ENCODE measurements at regions not wholly inside any gene's neighbourhood (a gene's known extent, or its start where the extent isn't known, plus 50 kb on each side); places are given as distances from the start of the nearest gene placed in this dataset.

GRCh38 chr11:86180423-86180822 is 64.1 kb upstream of the EED start:
- DNase-seq = no peak
- H3K9me3 Mint-ChIP-seq = peaks cover 5% of the 10 kb centered on the region
- H3K4me3 Mint-ChIP-seq = no peak overlapping the region
- H3K27ac Mint-ChIP-seq = no peak overlapping the region
- H3K27me3 Mint-ChIP-seq (ENCODE audit: low read depth, poor library complexity) = peaks cover 3% of the 10 kb centered on the region
- no peak for TF ChIP-seq CTCF (IDR thresholded peaks at IDR 0.05)
- H3K36me3 Mint-ChIP-seq (ENCODE audit: low read depth) = no peaks in the 10 kb centered on the region
- no peaks in the 10 kb centered on the region for H3K4me1 Mint-ChIP-seq

GRCh38 chr11:86179646-86180064 is 64.9 kb upstream of the EED start:
- H3K27ac Mint-ChIP-seq = no peak overlapping the region
- TF ChIP-seq CTCF (IDR thresholded peaks at IDR 0.05) = no peak
- no peak for DNase-seq
- peaks cover 3% of the 10 kb centered on the region for H3K27me3 Mint-ChIP-seq (ENCODE audit: low read depth, poor library complexity)
- H3K36me3 Mint-ChIP-seq (ENCODE audit: low read depth) = no peaks in the 10 kb centered on the region
- no peaks in the 10 kb centered on the region for H3K4me1 Mint-ChIP-seq
- H3K9me3 Mint-ChIP-seq = peaks cover 5% of the 10 kb centered on the region
- no peak overlapping the region for H3K4me3 Mint-ChIP-seq

GRCh38 chr11:86177302-86177701 is 67.3 kb upstream of the EED start:
- Mint-ChIP-seq H3K9me3 (peaks cover 5% of the 10 kb centered on the region), H3K4me1 (no peaks in the 10 kb centered on the region), H3K27me3 (ENCODE audit: low read depth, poor library complexity) (peaks cover 3% of the 10 kb centered on the region), H3K4me3 (no peak overlapping the region), H3K27ac (no peak overlapping the region), H3K36me3 (ENCODE audit: low read depth) (no peaks in the 10 kb centered on the region)
- no peak for TF ChIP-seq CTCF (IDR thresholded peaks at IDR 0.05)
- DNase-seq = no peak

- peaks cover 3% of the 10 kb centered on the region for H3K27me3 Mint-ChIP-seq (ENCODE audit: low read depth, poor library complexity)
- DNase-seq = no peak
- no peak overlapping the region for H3K27ac Mint-ChIP-seq
Measured at GRCh38 chr11:86176165-86176884, 68.2 kb upstream of the EED start.

GRCh38 chr11:86175626-86176025 is 68.9 kb upstream of the EED start:
- Mint-ChIP-seq H3K36me3 (ENCODE audit: low read depth) (no peaks in the 10 kb centered on the region), H3K4me3 (no peak overlapping the region), H3K4me1 (no peaks in the 10 kb centered on the region), H3K9me3 (peaks cover 5% of the 10 kb centered on the region), H3K27ac (no peak overlapping the region), H3K27me3 (ENCODE audit: low read depth, poor library complexity) (peaks cover 3% of the 10 kb centered on the region)
- DNase-seq = no peak
- no peak for TF ChIP-seq CTCF (IDR thresholded peaks at IDR 0.05)

More at GRCh38 chr11:86176165-86176884, 68.2 kb upstream of the EED start:
- H3K4me3 Mint-ChIP-seq = no peak overlapping the region
- no peaks in the 10 kb centered on the region for H3K36me3 Mint-ChIP-seq (ENCODE audit: low read depth)
- H3K9me3 Mint-ChIP-seq = peaks cover 5% of the 10 kb centered on the region
- TF ChIP-seq CTCF (IDR thresholded peaks at IDR 0.05) = no peak
- no peaks in the 10 kb centered on the region for H3K4me1 Mint-ChIP-seq

- TF ChIP-seq CTCF (IDR thresholded peaks at IDR 0.05) = no peak
- Mint-ChIP-seq H3K27ac (no peak overlapping the region), H3K9me3 (peaks cover 5% of the 10 kb centered on the region), H3K27me3 (ENCODE audit: low read depth, poor library complexity) (peaks cover 3% of the 10 kb centered on the region), H3K4me1 (no peaks in the 10 kb centered on the region), H3K4me3 (no peak overlapping the region), H3K36me3 (ENCODE audit: low read depth) (no peaks in the 10 kb centered on the region)
- DNase-seq = no peak
Measured at GRCh38 chr11:86175191-86175590, 69.4 kb upstream of the EED start.

Data from nephron progenitor cell (in vitro differentiated cells).